Left lung (tissue), 4 donors: ENCODE measurements at regions not wholly inside any gene's neighbourhood (a gene's known extent, or its start where the extent isn't known, plus 50 kb on each side); places are given as distances from the start of the nearest gene placed in this dataset.

Experiments used
- ATAC-seq: fragments of 200-7000 bp; cut with Tn5 transposase; one replicate; pipeline ENCODE4 v1.9.1; 2020; ENCODE audit warnings: moderate library complexity
- DNase-seq, 4 donors: peaks; one replicate each; pipeline ENCODE4 v3.0.0-alpha.2; 2013 to 2020
- H3K27ac ChIP-seq, 2 donors: fragments of 200-600 bp; sonication (generic) in 1 of 2; one replicate each; pipeline versions ENCODE4 v1.5.0 to v1.8.0; 2020 to 2021
- H3K27me3 ChIP-seq, 2 donors: fragments of 200-600 bp; sonication (generic) in 1 of 2; one replicate each; pipeline versions ENCODE4 v1.5.0 to v1.8.0; 2020 to 2021
- H3K36me3 ChIP-seq, 2 donors: fragments of 200-600 bp; sonication (generic) in 1 of 2; one replicate each; pipeline versions ENCODE4 v1.5.0 to v1.8.0; 2020 to 2021
- H3K4me1 ChIP-seq, 2 donors: fragments of 200-600 bp; one replicate each; pipeline ENCODE4 v1.8.0; 2021
- H3K4me3 ChIP-seq, 2 donors: fragments of 200-600 bp; sonication (generic) in 1 of 2; one replicate each; pipeline versions ENCODE4 v1.5.0 to v1.8.0; 2020 to 2021; ENCODE audit warnings: mild to moderate bottlenecking in 1 of 2
- H3K9me3 ChIP-seq, 2 donors: fragments of 200-600 bp; sonication (generic) in 1 of 2; one replicate each; pipeline versions ENCODE4 v1.5.0 to v1.8.0; 2020 to 2021
- CTCF ChIP-seq, 2 donors: fragments of 200-600 bp; sonication (generic) in 1 of 2; IDR thresholded peaks; one replicate each; pipeline versions ENCODE4 v1.5.0 to v1.8.0; 2021; ENCODE audit warnings: antibody characterized with exemption in 2 of 2
- intact Hi-C, 2 donors: fragments of 100-400 bp; cut with DNase I; formaldehyde crosslinking; loops; one replicate each; pipeline versions ENCODE4 v1.11.2 to v1.14.2; 2022
- donor health status: DM: no; HTN: yes; CAD: no.
- donor health status: DM: no; HTN: no; CAD: no.

GRCh38 chr16:85379041-85380001 lies 233.8 kb upstream of the GSE1 start:
- H3K9me3 ChIP-seq: no peaks in the 10 kb centered on the region
- H3K4me3 ChIP-seq: no peak overlapping the region
- intact Hi-C loops: no loop called here
- no peak for TF ChIP-seq CTCF (IDR thresholded peaks at IDR 0.05)
- DNase-seq: no peak
- peaks cover 0 to 26% of the 10 kb centered on the region in 2 donors for H3K4me1 ChIP-seq
- no peaks in the 10 kb centered on the region for H3K36me3 ChIP-seq
- H3K27ac ChIP-seq: no peak overlapping the region
- ATAC-seq: no peak
- peaks cover 0 to 24% of the 10 kb centered on the region in 2 donors for H3K27me3 ChIP-seq

GRCh38 chr16:85380002-85380395 lies 233.1 kb upstream of the GSE1 start:
- H3K4me3 ChIP-seq: no peak overlapping the region
- no peak for ATAC-seq

GRCh38 chr16:85380905-85381737 lies 232.0 kb upstream of the GSE1 start:
- Histone ChIP-seq H3K27ac (peak overlapping the region; percentile 22 to 41), H3K4me3 (no peak overlapping the region), H3K36me3 (no peaks in the 10 kb centered on the region), H3K9me3 (no peaks in the 10 kb centered on the region), H3K4me1 (peaks cover 0 to 25% of the 10 kb centered on the region in 2 donors), H3K27me3 (peaks cover 0 to 24% of the 10 kb centered on the region in 2 donors)
- no peak for ATAC-seq
- DNase-seq: no peak
- TF ChIP-seq CTCF (IDR thresholded peaks at IDR 0.05): no peak
- intact Hi-C loops: no loop called here

More at GRCh38 chr16:85380002-85380395, 233.1 kb upstream of the GSE1 start:
- no peak for DNase-seq
- peaks cover 0 to 26% of the 10 kb centered on the region in 2 donors for H3K4me1 ChIP-seq
- H3K36me3 ChIP-seq: no peaks in the 10 kb centered on the region
- intact Hi-C loops: no loop called here
- no peak for TF ChIP-seq CTCF (IDR thresholded peaks at IDR 0.05)
- H3K9me3 ChIP-seq: no peaks in the 10 kb centered on the region
- peaks cover 0 to 24% of the 10 kb centered on the region in 2 donors for H3K27me3 ChIP-seq
- no peak overlapping the region for H3K27ac ChIP-seq

- peak in 1 of 4 donors; percentile 73 for DNase-seq
- ATAC-seq: peak; percentile 37
- H3K27me3 ChIP-seq: peaks cover 0 to 24% of the 10 kb centered on the region in 2 donors
- no peak overlapping the region for H3K4me3 ChIP-seq
- TF ChIP-seq CTCF (IDR thresholded peaks at IDR 0.05): no peak
- H3K36me3 ChIP-seq: no peaks in the 10 kb centered on the region
- H3K27ac ChIP-seq: peak overlapping the region; percentile 22 to 41
- peaks cover 0 to 20% of the 10 kb centered on the region in 2 donors for H3K4me1 ChIP-seq
- intact Hi-C loops: no loop called here
- no peaks in the 10 kb centered on the region for H3K9me3 ChIP-seq
Measured at GRCh38 chr16:85381738-85382592, 231.2 kb upstream of the GSE1 start.
